ENCODE measurements at regions not wholly inside any gene's neighbourhood (a gene's known extent, or its start where the extent isn't known, plus 50 kb on each side); places are given as distances from the start of the nearest gene placed in this dataset.

GRCh38 chr4:30537456-30537855 lies 182.7 kb upstream of the PCDH7 start:
- WGBS, 5 donors: 12 to 31% (median 20%) methylated on average over 3 of the region's 3 CpGs

DNA sequence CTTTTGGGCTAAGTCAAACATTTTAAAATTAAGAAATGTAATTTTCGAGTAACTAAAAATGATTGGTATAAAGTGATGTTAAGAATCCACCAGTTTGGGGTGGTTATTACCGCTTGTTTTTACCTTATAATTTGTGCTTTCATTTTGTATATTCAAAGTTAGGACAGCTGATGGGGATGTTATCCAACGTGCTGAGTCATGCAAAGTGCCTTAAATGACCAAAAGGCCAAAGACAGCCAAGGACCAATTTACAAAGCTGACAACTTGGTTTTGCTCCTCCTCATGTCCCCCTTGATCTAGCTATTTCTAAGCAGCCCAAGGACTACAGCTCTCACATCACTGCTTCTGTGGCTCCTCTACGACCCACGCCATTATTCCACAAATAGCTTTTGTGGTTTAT lies 181.4 kb upstream of the PCDH7 start:
- DNase-seq: no peak
- TF ChIP-seq CTCF (IDR thresholded peaks at IDR 0.05) (no peak), EP300 (IDR thresholded peaks at IDR 0.05) (no peak), POLR2AphosphoS5 (IDR thresholded peaks at IDR 0.05) (no peak), POLR2A (IDR thresholded peaks at IDR 0.05) (no peak)

More at GRCh38 chr4:30537456-30537855, 182.7 kb upstream of the PCDH7 start:
- intact Hi-C loops (cut with DNase I; ENCODE audit: low total_unique reads): no loop called here
- peak in 1 of 2 donors; percentile 53 for DNase-seq
- Histone ChIP-seq H3K27ac (no peak overlapping the region), H3K9me3 (no peaks in the 10 kb centered on the region), H3K27me3 (no peaks in the 10 kb centered on the region), H3K4me1 (no peaks in the 10 kb centered on the region), H3K36me3 (no peaks in the 10 kb centered on the region), H3K4me3 (no peak overlapping the region)
- TF ChIP-seq CTCF (IDR thresholded peaks at IDR 0.05): no peak
- TF ChIP-seq EP300 (IDR thresholded peaks at IDR 0.05): no peak
- TF ChIP-seq POLR2AphosphoS5 (IDR thresholded peaks at IDR 0.05): no peak
- no peak for TF ChIP-seq POLR2A (IDR thresholded peaks at IDR 0.05)

GRCh38 chr4:30543057-30543456 lies 177.1 kb upstream of the PCDH7 start:
- no peak for TF ChIP-seq CTCF (IDR thresholded peaks at IDR 0.05)
- no peak for TF ChIP-seq POLR2A (IDR thresholded peaks at IDR 0.05)
- TF ChIP-seq EP300 (IDR thresholded peaks at IDR 0.05): no peak
- TF ChIP-seq POLR2AphosphoS5 (IDR thresholded peaks at IDR 0.05): no peak
- no peaks in the 10 kb centered on the region for H3K9me3 ChIP-seq
- H3K27ac ChIP-seq: no peak overlapping the region
- no peaks in the 10 kb centered on the region for H3K36me3 ChIP-seq
- 90 to 100% (median 91%) methylated on average over 1 of the region's 1 CpG for WGBS, 5 donors
- no peaks in the 10 kb centered on the region for H3K27me3 ChIP-seq
- DNase-seq: no peak
- no peaks in the 10 kb centered on the region for H3K4me1 ChIP-seq
- intact Hi-C loops (cut with DNase I; ENCODE audit: low total_unique reads): no loop called here
- H3K4me3 ChIP-seq: no peak overlapping the region

More for the DNA sequence above, 181.4 kb upstream of the PCDH7 start:
- Histone ChIP-seq H3K9me3 (no peaks in the 10 kb centered on the region), H3K4me3 (no peak overlapping the region), H3K27ac (no peak overlapping the region), H3K36me3 (no peaks in the 10 kb centered on the region), H3K4me1 (no peaks in the 10 kb centered on the region), H3K27me3 (no peaks in the 10 kb centered on the region)
- intact Hi-C loops (cut with DNase I; ENCODE audit: low total_unique reads): no loop called here
- WGBS, 5 donors: 86 to 92% (median 88%) methylated on average over 5 of the region's 5 CpGs

DNA sequence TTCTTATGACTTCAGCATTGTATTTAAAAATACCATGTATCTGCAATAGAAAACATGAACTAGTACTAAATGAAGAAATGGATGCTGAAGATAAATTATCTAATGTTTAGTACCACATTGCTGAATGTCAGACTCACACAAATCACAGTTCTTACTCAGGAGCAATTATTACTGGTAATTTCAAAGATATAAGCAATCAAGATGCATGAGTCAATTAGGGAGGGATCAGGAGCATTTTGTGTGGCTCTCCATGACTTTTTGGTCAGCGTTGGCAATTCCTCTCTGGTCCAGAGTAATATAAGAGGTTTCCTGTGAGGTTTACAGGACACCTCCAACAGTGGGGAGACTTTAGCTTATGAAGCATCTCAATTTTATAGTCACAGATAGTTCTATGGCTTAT lies 167.0 kb upstream of the PCDH7 start:
- Histone ChIP-seq H3K9me3 (no peaks in the 10 kb centered on the region), H3K4me1 (no peaks in the 10 kb centered on the region), H3K4me3 (no peak overlapping the region), H3K27me3 (no peaks in the 10 kb centered on the region), H3K36me3 (no peaks in the 10 kb centered on the region), H3K27ac (no peak overlapping the region)
- intact Hi-C loops (cut with DNase I; ENCODE audit: low total_unique reads): no loop called here
- no peak for DNase-seq
- no peak for TF ChIP-seq CTCF (IDR thresholded peaks at IDR 0.05)
- no peak for TF ChIP-seq POLR2AphosphoS5 (IDR thresholded peaks at IDR 0.05)
- TF ChIP-seq EP300 (IDR thresholded peaks at IDR 0.05): no peak
- no peak for TF ChIP-seq POLR2A (IDR thresholded peaks at IDR 0.05)
- 78 to 86% (median 84%) methylated on average over 1 of the region's 1 CpG for WGBS, 5 donors
